IMR-90 (cell line): ENCODE measurements at regions not wholly inside any gene's neighbourhood (a gene's known extent, or its start where the extent isn't known, plus 50 kb on each side); places are given as distances from the start of the nearest gene placed in this dataset.

Source experiments
- ATAC-seq: fragments of 200-7000 bp; cut with Tn5 transposase; 2 replicates; pipeline ENCODE4 v1.9.1; 2020; ENCODE audit warnings: low read depth, mild to moderate bottlenecking, moderate library complexity
- BruUV-seq: library from RNA; stranded (reverse); fragments of 400-500 nt; replicated peaks from 2 replicates; lab custom pipeline; 2021; lab: Mats Ljungman, UMichigan
- CTCF ChIA-PET: fragments of 300-600 bp; formaldehyde crosslinking; extraction: SDS; loops from one replicate; lab custom pipeline; 2021; ENCODE audit warnings: antibody characterized with exemption; lab: Yijun Ruan, JAX
- POLR2A ChIA-PET: fragments of 300-600 bp; sonication (Branson Sonifier 250); formaldehyde crosslinking; loops from one replicate; lab custom pipeline; 2022; ENCODE audit warnings: antibody characterized with exemption; ENCODE audit not compliant: unreplicated experiment; lab: Charles Lee
- DNase-seq: peaks from one replicate; pipeline ENCODE4 v3.0.0; 2013
- H2AFZ ChIP-seq: replicated peaks from 2 replicates; pipeline ENCODE3; 2013; ENCODE audit warnings: low read length, mild to moderate bottlenecking; ENCODE audit not compliant: poor library complexity
- H2AK5ac ChIP-seq: 2 replicates; pipeline ENCODE4 v1.6.1; 2013; ENCODE audit warnings: low read depth, low read length, inconsistent platforms
- H2AK9ac ChIP-seq: replicated peaks from 2 replicates; pipeline ENCODE3; 2013; ENCODE audit warnings: mild to moderate bottlenecking, low read depth, low read length, moderate library complexity; ENCODE audit not compliant: poor library complexity
- H2BK120ac ChIP-seq: 2 replicates; pipeline ENCODE4 v1.6.1; 2013; ENCODE audit warnings: low read depth, low read length, inconsistent platforms
- H2BK15ac ChIP-seq: 3 replicates; pipeline ENCODE4 v1.6.1; 2013; ENCODE audit warnings: low read depth, low read length, inconsistent platforms
- H2BK20ac ChIP-seq: 2 replicates; pipeline ENCODE4 v1.6.1; 2013; ENCODE audit warnings: low read depth, mild to moderate bottlenecking, inconsistent platforms, low read length, moderate library complexity
- H2BK5ac ChIP-seq: 2 replicates; pipeline ENCODE4 v1.6.1; 2013; ENCODE audit warnings: mild to moderate bottlenecking, low read depth, low read length, inconsistent platforms; ENCODE audit not compliant: poor library complexity, severe bottlenecking
- H3K14ac ChIP-seq: replicated peaks from 2 replicates; pipeline ENCODE4 v1.6.1; 2013; ENCODE audit warnings: low read depth, low read length, inconsistent platforms
- H3K18ac ChIP-seq: 2 replicates; pipeline ENCODE4 v1.6.1; 2013; ENCODE audit warnings: low read depth, low read length, control low read depth
- H3K23ac ChIP-seq: 2 replicates; pipeline ENCODE4 v1.6.1; 2013; ENCODE audit warnings: low read depth, low read length, inconsistent platforms
- H3K27ac ChIP-seq: 2 replicates; pipeline ENCODE4 v1.5.1; 2013; ENCODE audit warnings: mild to moderate bottlenecking, control low read depth, low read length; ENCODE audit not compliant: insufficient read depth
- H3K27me3 ChIP-seq: 2 replicates; pipeline ENCODE4 v1.6.1; 2013; ENCODE audit warnings: low read length; ENCODE audit not compliant: control insufficient read depth, insufficient read depth
- H3K36me3 ChIP-seq: 2 replicates; pipeline ENCODE4 v1.6.1; 2013; ENCODE audit warnings: low read length, mixed read lengths; ENCODE audit not compliant: control insufficient read depth, insufficient read depth
- H3K4ac ChIP-seq: 2 replicates; pipeline ENCODE4 v1.6.1; 2013; ENCODE audit warnings: low read depth, low read length, inconsistent platforms
- H3K4me1 ChIP-seq: 2 replicates; pipeline ENCODE4 v1.6.1; 2013; ENCODE audit warnings: low read length, mixed read lengths; ENCODE audit not compliant: control insufficient read depth, insufficient read depth
- H3K4me2 ChIP-seq: 2 replicates; pipeline ENCODE4 v1.6.1; 2013; ENCODE audit warnings: low read depth, mild to moderate bottlenecking, control low read depth, low read length, moderate library complexity
- H3K4me3 ChIP-seq: 2 replicates; pipeline ENCODE4 v1.5.1; 2013; ENCODE audit warnings: low read depth, mild to moderate bottlenecking, control low read depth, low read length, moderate library complexity; ENCODE audit not compliant: insufficient read depth
- H3K56ac ChIP-seq: 2 replicates; pipeline ENCODE4 v1.6.1; 2013; ENCODE audit warnings: low read length, inconsistent platforms; ENCODE audit not compliant: insufficient read depth; ENCODE audit errors: extremely low read depth
- H3K79me1 ChIP-seq, 2 experiments: 2 replicates each; pipeline ENCODE4 v1.6.1; 2013; ENCODE audit warnings: low read length in 2 of 2, inconsistent platforms in 1 of 2, low read depth in 1 of 2
- H3K9ac ChIP-seq: 2 replicates; pipeline ENCODE4 v1.6.1; 2013; ENCODE audit warnings: low read depth, low read length, control low read depth
- H3K9me1 ChIP-seq: 2 replicates; pipeline ENCODE4 v1.6.1; 2013; ENCODE audit warnings: low read length, inconsistent platforms; ENCODE audit not compliant: insufficient read depth
- H3K9me3 ChIP-seq: 2 replicates; pipeline ENCODE4 v1.6.1; 2013; ENCODE audit warnings: low read length; ENCODE audit not compliant: control insufficient read depth, insufficient read depth
- H4K20me1 ChIP-seq: 2 replicates; pipeline ENCODE4 v1.6.1; 2013; ENCODE audit warnings: low read length, inconsistent platforms; ENCODE audit not compliant: insufficient read depth
- H4K5ac ChIP-seq: 2 replicates; pipeline ENCODE4 v1.6.1; 2013; ENCODE audit warnings: mild to moderate bottlenecking, low read depth, low read length, control low read depth
- H4K8ac ChIP-seq, 2 experiments: 2 replicates each; pipeline ENCODE4 v1.6.1; 2013; ENCODE audit warnings: low read depth in 2 of 2, low read length in 2 of 2, control low read depth in 1 of 2, inconsistent platforms in 1 of 2
- H4K91ac ChIP-seq: 2 replicates; pipeline ENCODE4 v1.6.1; 2013; ENCODE audit warnings: low read depth, low read length, inconsistent platforms; ENCODE audit not compliant: insufficient read depth
- BHLHE40 ChIP-seq: fragments of 150-350 bp; IDR thresholded peaks from 2 replicates; pipeline ENCODE4 v1.6.1; 2016; ENCODE audit warnings: mild to moderate bottlenecking, low read depth, low read length
- CEBPB ChIP-seq: IDR thresholded peaks from 2 replicates; pipeline ENCODE4 v1.6.1; 2012; ENCODE audit warnings: low read depth, low read length, improper control_type of control experiment
- CHD1 ChIP-seq: IDR thresholded peaks from 2 replicates; pipeline ENCODE4 v1.6.1; 2012; ENCODE audit warnings: low read depth, low read length, improper control_type of control experiment
- CTCF ChIP-seq: conservative IDR thresholded peaks from 2 replicates; pipeline ENCODE4 v1.5.1; 2012; ENCODE audit warnings: mild to moderate bottlenecking, low read depth, low read length, improper control_type of control experiment
- ELK1 ChIP-seq: fragments of 150-350 bp; IDR thresholded peaks from 2 replicates; pipeline ENCODE4 v1.6.1; 2016; ENCODE audit warnings: low read depth, mild to moderate bottlenecking, low read length, moderate library complexity, borderline replicate concordance
- FOS ChIP-seq: fragments of 150-350 bp; IDR thresholded peaks from 2 replicates; pipeline ENCODE4 v1.6.1; 2016; ENCODE audit warnings: low read depth, low read length
- MAFK ChIP-seq: IDR thresholded peaks from 2 replicates; pipeline ENCODE4 v1.6.1; 2012; ENCODE audit warnings: low read depth, low read length, improper control_type of control experiment
- MAZ ChIP-seq: IDR thresholded peaks from 2 replicates; pipeline ENCODE4 v1.6.1; 2012; ENCODE audit warnings: low read depth, mild to moderate bottlenecking, low read length, improper control_type of control experiment, moderate library complexity, borderline replicate concordance
- MXI1 ChIP-seq: IDR thresholded peaks from 2 replicates; pipeline ENCODE4 v1.6.1; 2012; ENCODE audit warnings: low read depth, mild to moderate bottlenecking, low read length, moderate library complexity, borderline replicate concordance
- NFE2L2 ChIP-seq: fragments of 150-350 bp; IDR thresholded peaks from 2 replicates; pipeline ENCODE4 v1.6.1; 2016; ENCODE audit warnings: low read depth, mild to moderate bottlenecking, low read length
- POLR2A ChIP-seq: IDR thresholded peaks from 2 replicates; pipeline ENCODE4 v1.6.1; 2012; ENCODE audit warnings: mild to moderate bottlenecking, low read depth, low read length
- RAD21 ChIP-seq: IDR thresholded peaks from 2 replicates; pipeline ENCODE4 v1.6.1; 2012; ENCODE audit warnings: low read length, improper control_type of control experiment
- RCOR1 ChIP-seq: IDR thresholded peaks from 2 replicates; pipeline ENCODE4 v1.6.1; 2012; ENCODE audit warnings: mild to moderate bottlenecking, low read length, improper control_type of control experiment; ENCODE audit not compliant: insufficient replicate concordance
- RFX5 ChIP-seq: IDR thresholded peaks from 2 replicates; pipeline ENCODE4 v1.8.0; 2012; ENCODE audit warnings: low read depth, mild to moderate bottlenecking, low read length, moderate library complexity
- SMC3 ChIP-seq: fragments of 150-350 bp; IDR thresholded peaks from 2 replicates; pipeline ENCODE4 v1.6.1; 2016; ENCODE audit warnings: low read depth, mild to moderate bottlenecking, antibody characterized with exemption, low read length, moderate library complexity
- USF2 ChIP-seq: fragments of 150-350 bp; IDR thresholded peaks from 2 replicates; pipeline ENCODE4 v1.6.1; 2017; ENCODE audit warnings: mild to moderate bottlenecking, antibody characterized with exemption, low read length, low read depth
- WGBS, 2 experiments: methylation state at CpG; one replicate each; pipeline versions ENCODE4 v1.1.5 to v1.1.7; 2013; ENCODE audit warnings: missing lambda C conversion rate in 2 of 2; ENCODE audit not compliant: insufficient read length in 1 of 2; ENCODE audit errors: extremely low coverage in 2 of 2; 5-methylcytosine and 5-hydroxymethylcytosine counted together
- dilution Hi-C: fragments of 300-500 bp; cut with HindIII; formaldehyde crosslinking; loops from one replicate; pipeline ENCODE4 v1.14.3; 2018; ENCODE audit warnings: low sequenced_read_pairs; ENCODE audit not compliant: unreplicated experiment
- in situ Hi-C: fragments of 300-500 bp; cut with MboI; formaldehyde crosslinking; loops from 3 replicates; pipeline ENCODE4 v1.14.3; 2019; ENCODE audit warnings: low sequenced_read_pairs, inconsistent platforms, mixed read lengths
- intact Hi-C: fragments of 100-400 bp; cut with micrococcal nuclease; formaldehyde crosslinking; loops from 2 replicates; pipeline ENCODE4 v1.10.0; 2022

GRCh38 chr6:6771964-6772363, 183.4 kb downstream of the LY86 start:
- Histone ChIP-seq H3K4me1 (no peaks in the 10 kb centered on the region), H2AFZ (no peak overlapping the region), H3K27me3 (peaks cover 7% of the 10 kb centered on the region), H2BK120ac (no peak overlapping the region), H2BK20ac (no peak overlapping the region), H2AK5ac (no peak overlapping the region), H3K18ac (no peak overlapping the region), H4K20me1 (no peaks in the 10 kb centered on the region), H3K14ac (no peak overlapping the region), H3K56ac (no peak overlapping the region), H3K4ac (no peak overlapping the region), H4K5ac (no peak overlapping the region), H3K9me1 (no peaks in the 10 kb centered on the region), H3K4me3 (no peak overlapping the region), H3K4me2 (no peak overlapping the region), H2BK5ac (no peak overlapping the region), H3K9me3 (no peaks in the 10 kb centered on the region), H4K8ac (no peak overlapping the region), H3K36me3 (no peaks in the 10 kb centered on the region), H2AK9ac (no peak overlapping the region), H2BK15ac (no peak overlapping the region), H3K27ac (no peak overlapping the region), H3K9ac (no peak overlapping the region), H3K79me1 (no peaks in the 10 kb centered on the region), H4K91ac (no peak overlapping the region), H3K23ac (no peak overlapping the region)
- no TSS peak for BruUV-seq
- 82% methylated on average over 3 of the region's 5 CpGs; no CpG with 5 or more reads in 1 of the 2 experiments for WGBS, 2 experiments
- ChIA-PET POLR2A (no interaction called here), CTCF (no interaction called here)
- dilution Hi-C loops (no loop called here), intact Hi-C loops (no loop called here), in situ Hi-C loops (no loop called here)
- TF ChIP-seq RCOR1 (no peak), CHD1 (no peak), RAD21 (no peak), BHLHE40 (no peak), RFX5 (no peak), ELK1 (no peak), FOS (no peak), MAFK (no peak), USF2 (no peak), CTCF (no peak), SMC3 (no peak), MAZ (no peak), CEBPB (no peak), POLR2A (no peak), NFE2L2 (no peak), MXI1 (no peak)
- no peak for ATAC-seq
- DNase-seq = no peak
